Brain microvascular endothelial cell (primary cell): ENCODE measurements at regions not wholly inside any gene's neighbourhood (a gene's known extent, or its start where the extent isn't known, plus 50 kb on each side); places are given as distances from the start of the nearest gene placed in this dataset.

Source experiments
- DNase-seq: peaks from one replicate; pipeline ENCODE4 v3.0.0-alpha.2; 2020
- H3K27ac ChIP-seq: fragments of 250-450 bp; sonication (Bioruptor Pico); 2 replicates; pipeline ENCODE4 v1.5.1; 2020; ENCODE audit warnings: mild to moderate bottlenecking, moderate library complexity
- H3K27me3 ChIP-seq: fragments of 250-450 bp; sonication (Bioruptor Pico); replicated peaks from 2 replicates; pipeline ENCODE4 v1.5.1; 2020; ENCODE audit warnings: mild to moderate bottlenecking
- H3K36me3 ChIP-seq: fragments of 250-450 bp; sonication (Bioruptor Pico); replicated peaks from 2 replicates; pipeline ENCODE4 v1.5.1; 2020; ENCODE audit warnings: mild to moderate bottlenecking
- H3K4me3 ChIP-seq: 2 replicates; pipeline ENCODE4 v1.5.1; 2011; ENCODE audit warnings: low read depth, mild to moderate bottlenecking, control low read depth, low read length, moderate library complexity
- in situ Hi-C: cut with HindIII; loops from 2 replicates; pipeline ENCODE4 v1.10.0; 2017; ENCODE audit warnings: low sequenced_read_pairs, low pct_ligation_motif_present
- TF ChIP-seq, protein P1 (sequence below): IDR thresholded peaks from 2 replicates; pipeline ENCODE4 v1.5.1; 2011; ENCODE audit warnings: low read depth, mild to moderate bottlenecking, moderate library complexity, low read length, control low read depth, inconsistent platforms; ENCODE audit errors: missing control alignments

DNA sequence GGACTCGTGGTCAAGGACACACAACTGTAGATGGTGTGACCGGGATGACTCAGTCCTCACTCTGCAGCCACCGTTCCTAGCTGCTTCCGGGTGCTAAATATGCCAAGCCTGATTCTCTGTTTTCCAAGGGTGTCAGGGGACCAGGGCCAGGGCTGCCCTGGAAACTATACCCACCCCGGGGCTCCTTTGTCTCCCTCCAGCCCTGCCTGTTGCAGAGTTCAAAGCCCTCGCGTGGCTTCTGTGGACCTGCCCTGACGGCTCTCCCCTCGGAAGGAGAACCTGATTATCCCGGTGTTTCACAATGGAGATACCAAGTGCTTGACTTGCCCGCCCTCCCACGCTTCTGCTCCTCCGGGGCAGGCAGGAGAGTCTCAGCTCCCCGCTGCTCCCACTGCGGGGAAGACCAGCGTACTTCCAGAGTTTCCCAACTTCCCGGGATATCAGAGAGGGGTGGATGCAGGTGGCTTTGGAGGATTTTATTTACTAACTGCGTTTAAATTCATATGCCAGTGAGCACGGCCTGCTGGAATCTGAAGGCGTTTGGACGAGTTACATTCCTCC lies 125.0 kb downstream of the ASB7 start:
- H3K27ac ChIP-seq = no peak overlapping the region
- no peak overlapping the region for H3K4me3 ChIP-seq
- in situ Hi-C loops = no loop called here
- no peaks in the 10 kb centered on the region for H3K36me3 ChIP-seq
- DNase-seq = no peak
- TF ChIP-seq, protein P1, sequence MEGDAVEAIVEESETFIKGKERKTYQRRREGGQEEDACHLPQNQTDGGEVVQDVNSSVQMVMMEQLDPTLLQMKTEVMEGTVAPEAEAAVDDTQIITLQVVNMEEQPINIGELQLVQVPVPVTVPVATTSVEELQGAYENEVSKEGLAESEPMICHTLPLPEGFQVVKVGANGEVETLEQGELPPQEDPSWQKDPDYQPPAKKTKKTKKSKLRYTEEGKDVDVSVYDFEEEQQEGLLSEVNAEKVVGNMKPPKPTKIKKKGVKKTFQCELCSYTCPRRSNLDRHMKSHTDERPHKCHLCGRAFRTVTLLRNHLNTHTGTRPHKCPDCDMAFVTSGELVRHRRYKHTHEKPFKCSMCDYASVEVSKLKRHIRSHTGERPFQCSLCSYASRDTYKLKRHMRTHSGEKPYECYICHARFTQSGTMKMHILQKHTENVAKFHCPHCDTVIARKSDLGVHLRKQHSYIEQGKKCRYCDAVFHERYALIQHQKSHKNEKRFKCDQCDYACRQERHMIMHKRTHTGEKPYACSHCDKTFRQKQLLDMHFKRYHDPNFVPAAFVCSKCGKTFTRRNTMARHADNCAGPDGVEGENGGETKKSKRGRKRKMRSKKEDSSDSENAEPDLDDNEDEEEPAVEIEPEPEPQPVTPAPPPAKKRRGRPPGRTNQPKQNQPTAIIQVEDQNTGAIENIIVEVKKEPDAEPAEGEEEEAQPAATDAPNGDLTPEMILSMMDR = no peak
- H3K27me3 ChIP-seq = no peaks in the 10 kb centered on the region

DNA sequence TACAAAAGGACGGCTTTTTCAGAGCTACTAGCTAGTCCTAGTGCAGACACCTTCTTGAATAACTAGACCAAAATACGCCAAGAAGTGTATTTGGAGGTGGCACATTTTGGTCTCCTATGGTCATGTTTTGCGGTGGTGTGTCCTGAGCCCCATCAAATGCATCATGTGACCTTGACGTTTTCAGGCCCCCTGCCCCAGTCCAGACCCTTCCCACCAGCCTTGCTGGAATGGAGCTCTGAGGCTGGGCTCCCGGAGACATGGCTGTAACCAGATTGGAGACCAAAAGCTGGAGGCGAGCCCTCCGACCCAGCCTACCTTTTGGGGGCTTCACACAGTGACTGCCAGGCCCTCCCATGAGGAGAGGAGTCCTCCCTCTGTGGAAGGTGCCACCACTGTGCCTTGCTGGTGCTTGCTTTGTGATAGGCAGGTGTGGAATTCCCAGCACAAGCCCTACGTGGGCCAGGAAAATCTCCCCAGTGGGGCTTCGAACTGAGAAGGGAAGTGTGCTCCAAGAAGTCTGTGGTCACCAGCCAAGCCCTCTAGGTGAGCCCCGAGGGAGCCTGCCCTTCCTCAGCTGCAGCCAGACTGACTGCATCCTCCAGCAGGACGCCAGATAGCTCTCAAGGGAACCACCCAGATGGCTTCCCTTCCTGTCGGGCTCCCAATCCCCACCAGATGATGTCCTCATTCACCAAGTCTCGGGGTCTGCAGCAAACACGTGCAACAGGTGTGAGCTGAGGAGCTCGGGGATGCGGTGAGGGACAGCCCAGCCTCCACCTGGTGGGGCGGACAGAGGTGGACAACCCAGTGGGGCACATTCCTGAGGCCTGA lies 126.2 kb downstream of the ASB7 start:
- in situ Hi-C loops = no loop called here
- Histone ChIP-seq H3K27me3 (no peaks in the 10 kb centered on the region), H3K27ac (no peak overlapping the region), H3K4me3 (no peak overlapping the region), H3K36me3 (no peaks in the 10 kb centered on the region)
- TF ChIP-seq, protein P1 = no peak
- DNase-seq = no peak

DNA sequence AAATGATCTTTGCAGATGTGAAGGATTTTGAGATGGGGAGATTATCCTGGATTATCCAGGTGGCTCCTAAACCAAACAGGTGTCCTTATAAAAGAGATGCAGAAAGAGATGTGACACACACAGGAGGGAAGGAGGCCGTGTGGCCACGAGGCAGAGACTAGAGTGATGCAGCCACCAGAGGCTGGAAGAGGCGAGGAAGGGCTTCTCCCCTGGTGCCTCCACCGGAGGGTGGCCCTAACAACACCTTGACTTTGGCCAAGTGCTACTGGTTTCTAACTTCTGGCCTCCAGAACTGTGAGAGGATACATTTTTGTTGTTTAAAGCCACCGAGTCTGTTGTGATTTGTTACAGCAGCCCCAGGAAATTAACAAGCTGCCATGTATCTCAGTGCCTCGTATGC lies 127.1 kb downstream of the ASB7 start:
- no peak for DNase-seq
- H3K4me3 ChIP-seq = no peak overlapping the region
- TF ChIP-seq, protein P1 = no peak
- H3K27me3 ChIP-seq = no peaks in the 10 kb centered on the region
- H3K36me3 ChIP-seq = no peaks in the 10 kb centered on the region
- H3K27ac ChIP-seq = no peak overlapping the region
- in situ Hi-C loops = no loop called here

DNA sequence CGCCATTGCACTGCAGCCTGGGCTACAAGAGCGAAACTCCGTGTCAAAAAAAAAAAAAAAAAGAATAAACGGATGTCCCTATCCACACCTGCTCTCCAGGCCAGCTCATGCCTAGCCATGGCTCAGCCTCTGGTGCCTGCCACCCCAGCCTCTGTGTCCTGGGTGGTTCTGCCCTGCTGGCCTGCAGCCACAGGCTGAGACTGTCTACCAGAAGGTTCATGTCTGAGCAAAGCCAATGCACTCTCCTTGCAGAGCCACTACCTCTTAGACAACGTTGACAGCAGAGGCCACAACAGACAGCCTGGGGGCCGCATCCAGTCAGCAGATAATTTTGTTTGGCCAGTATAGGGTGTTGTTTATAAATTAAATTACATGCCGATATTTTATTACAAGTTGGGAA lies 127.7 kb downstream of the ASB7 start:
- Histone ChIP-seq H3K27me3 (no peaks in the 10 kb centered on the region), H3K36me3 (no peaks in the 10 kb centered on the region), H3K4me3 (no peak overlapping the region), H3K27ac (no peak overlapping the region)
- DNase-seq = no peak
- in situ Hi-C loops = no loop called here
- TF ChIP-seq, protein P1 = no peak

DNA sequence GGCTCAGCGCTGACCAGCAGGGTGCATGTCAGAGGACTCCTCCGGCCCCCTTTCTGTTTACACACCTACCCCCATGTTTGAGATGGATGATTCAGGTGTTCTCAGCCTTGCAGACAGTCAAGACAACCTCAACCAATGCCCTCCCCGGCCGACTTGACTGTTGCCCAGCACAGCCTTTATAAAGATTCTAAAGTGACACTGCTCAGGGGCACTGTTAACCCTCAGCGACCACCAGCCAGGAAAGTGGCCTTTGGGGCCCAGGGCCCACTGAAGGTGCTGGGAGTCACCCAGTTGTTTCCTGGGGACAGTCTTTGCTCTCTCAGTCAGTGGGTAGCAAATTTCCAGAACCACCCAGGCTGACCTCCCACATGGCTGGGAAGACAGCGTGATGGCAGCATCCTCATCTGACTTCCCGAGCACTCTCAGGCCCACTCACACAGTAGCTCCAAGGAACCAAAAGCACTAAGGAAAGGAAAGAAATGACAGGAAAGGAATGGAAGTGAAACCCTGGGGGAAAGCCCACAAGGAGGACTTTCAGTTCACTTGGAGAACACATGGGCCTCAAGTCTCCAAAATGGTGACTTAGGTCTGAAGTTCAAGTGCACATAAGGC lies 128.4 kb downstream of the ASB7 start:
- no peak overlapping the region for H3K4me3 ChIP-seq

More for the DNA sequence above, 128.4 kb downstream of the ASB7 start:
- in situ Hi-C loops = no loop called here
- Histone ChIP-seq H3K36me3 (no peaks in the 10 kb centered on the region), H3K27ac (no peak overlapping the region), H3K27me3 (no peaks in the 10 kb centered on the region)
- DNase-seq = no peak
- TF ChIP-seq, protein P1 = no peak
